H4 (cell line): ENCODE measurements at regions not wholly inside any gene's neighbourhood (a gene's known extent, or its start where the extent isn't known, plus 50 kb on each side); places are given as distances from the start of the nearest gene placed in this dataset.

Experiments used
- DNase-seq: peaks from one replicate; pipeline ENCODE4 v3.0.0-alpha.2; 2015; ENCODE audit warnings: low spot score

DNA sequence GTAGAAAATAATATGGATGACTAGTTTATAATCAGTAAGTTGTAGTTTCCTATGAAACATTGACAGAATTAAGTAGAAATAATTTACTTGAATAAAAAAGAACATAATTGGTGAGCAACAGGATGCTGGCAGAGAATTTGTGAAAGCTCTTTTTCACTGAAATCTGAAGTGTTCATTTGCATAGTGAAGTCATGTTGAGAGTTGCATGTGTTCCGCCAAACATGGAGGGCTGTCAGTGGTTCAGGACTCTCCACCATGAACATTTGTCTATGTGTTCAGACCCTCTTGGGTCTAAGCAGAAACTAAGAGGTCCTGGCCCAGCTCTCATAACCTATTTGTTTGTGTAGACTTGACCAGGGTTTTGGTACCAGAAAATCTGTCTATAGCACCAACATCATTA is 182.5 kb upstream of the LINC00305 start:
- no peak for DNase-seq

DNA sequence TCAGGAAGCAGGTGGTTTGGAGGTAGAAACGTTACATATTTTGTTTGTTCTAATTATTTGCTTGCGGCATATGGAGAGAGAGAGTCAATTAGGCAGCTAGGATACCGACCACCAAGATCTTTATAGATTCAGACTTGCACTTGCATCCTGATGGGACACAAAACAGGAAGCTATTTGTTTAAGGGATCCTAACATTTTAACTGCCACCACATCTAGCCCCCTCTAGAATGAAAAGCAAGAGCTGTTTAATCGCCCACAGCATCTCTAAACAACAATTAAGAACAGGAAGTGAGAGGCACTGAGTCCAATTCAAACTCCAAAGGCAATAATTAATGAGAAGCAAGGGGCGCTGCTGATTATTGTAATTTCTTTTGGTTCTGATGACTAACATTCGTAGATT is 182.0 kb upstream of the LINC00305 start:
- no peak for DNase-seq

DNA sequence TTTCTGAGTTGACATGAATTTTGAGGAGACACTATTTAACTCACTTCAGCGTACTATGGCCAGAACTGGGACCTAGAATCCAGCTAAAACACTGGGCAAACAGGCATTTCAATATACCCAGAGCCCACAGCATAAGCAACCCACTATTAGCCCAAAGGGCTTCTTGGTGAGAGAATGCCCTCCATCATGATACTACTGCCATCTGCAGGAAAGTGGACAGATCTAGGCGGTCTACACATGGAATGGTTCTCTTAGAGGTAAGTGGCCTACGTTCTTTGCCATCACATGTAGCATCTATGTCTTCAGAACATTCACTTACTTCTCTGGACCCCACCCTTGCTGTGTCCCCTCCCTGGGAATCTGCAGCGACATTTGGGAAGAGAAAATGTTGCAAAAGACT is 181.3 kb upstream of the LINC00305 start:
- no peak for DNase-seq

DNA sequence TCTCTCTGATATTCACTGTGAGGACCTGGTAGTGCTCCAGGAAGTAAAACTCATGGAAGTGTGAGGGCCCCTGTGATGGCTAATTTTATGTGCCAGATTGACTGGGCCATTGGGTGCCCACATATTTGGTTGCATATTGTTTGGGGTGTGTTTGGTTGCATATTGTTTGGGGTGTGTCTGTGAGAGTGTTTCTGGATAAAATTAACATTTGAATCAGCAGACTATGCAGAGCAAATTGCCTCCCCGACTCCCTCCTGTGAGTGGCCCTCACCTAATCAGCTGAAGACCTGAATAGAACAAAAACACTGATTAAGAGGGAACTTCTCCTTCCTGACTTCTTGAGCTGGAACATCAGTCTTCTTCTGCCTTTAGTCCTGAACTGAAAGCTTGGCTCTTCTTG is 173.3 kb upstream of the LINC00305 start:
- no peak for DNase-seq

DNA sequence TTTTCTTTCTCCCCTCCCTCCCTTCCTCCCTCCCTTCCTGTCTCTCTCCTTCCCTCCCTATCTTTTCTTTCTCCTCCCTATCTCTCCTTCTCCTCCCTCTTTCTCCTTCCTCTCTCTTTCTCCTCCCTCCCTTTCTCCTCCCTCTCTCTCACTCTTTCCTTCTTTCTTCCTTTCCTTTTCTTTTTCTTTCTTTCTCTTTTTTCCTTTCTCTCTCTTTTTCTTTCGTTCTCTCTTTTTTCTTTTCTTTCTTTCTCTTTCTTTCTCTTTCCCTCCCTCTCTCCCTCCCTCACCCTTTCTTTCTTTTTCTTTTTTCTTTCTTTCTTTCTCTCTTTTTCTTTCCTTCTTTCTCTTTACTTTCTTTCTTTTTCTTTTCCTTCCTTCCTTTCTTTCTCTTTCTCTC is 169.7 kb upstream of the LINC00305 start:
- no peak for DNase-seq

DNA sequence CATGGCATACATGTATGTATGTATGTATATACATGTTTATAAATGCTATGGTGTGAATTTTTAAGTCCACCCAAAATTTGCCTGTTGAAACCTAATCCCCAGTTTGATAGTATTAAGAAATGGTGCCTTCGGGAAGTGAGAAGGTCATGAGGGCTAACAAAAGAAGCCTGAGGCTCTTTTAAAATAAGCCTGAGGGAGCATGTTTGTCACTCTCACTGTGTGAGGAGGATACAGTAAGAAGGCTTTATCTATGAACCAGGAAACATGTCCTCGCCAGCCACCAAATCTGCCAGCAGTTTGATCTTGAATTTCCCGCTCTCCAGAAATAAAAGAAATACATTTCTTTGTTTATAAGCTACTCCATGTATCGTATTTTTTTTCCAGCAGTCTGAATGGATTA is 163.0 kb upstream of the LINC00305 start:
- no peak for DNase-seq

DNA sequence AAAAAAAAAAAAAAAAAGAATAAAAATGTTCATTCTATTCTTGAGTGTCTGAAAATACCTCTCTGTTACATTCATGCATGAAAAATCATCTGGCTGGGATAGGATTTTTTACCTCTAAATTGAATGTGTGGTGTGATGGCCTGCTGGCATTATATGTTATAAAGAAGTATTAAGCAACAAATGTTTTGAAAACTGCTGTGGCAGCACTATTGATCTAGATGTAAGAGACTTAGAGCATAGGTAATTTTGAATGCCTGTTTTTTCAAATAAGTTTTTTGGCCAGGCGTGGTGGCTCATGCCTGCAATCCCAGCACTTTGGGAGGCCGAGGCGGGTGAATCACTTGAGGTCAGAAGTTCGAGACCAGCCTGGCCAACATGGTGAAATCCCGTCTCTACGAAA is 147.0 kb upstream of the LINC00305 start:
- no peak for DNase-seq

DNA sequence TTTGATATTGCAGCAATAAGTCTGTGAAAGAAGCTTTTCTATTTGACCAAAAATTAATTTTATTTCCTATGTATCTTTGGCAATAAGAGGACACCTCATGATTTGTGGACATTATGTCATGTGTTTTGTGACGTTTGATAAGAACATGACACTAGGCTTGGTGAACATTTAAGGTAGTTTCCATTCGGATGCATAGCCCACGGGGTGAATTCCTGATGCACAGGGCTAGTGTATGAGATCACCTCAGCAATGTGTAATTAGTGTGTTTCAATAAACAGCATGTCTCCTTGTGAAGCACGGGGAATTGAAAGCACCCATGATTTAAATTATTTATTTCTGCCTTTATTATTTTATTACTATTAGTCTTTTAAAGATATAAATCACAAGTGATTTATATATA is 146.1 kb upstream of the LINC00305 start:
- no peak for DNase-seq

DNA sequence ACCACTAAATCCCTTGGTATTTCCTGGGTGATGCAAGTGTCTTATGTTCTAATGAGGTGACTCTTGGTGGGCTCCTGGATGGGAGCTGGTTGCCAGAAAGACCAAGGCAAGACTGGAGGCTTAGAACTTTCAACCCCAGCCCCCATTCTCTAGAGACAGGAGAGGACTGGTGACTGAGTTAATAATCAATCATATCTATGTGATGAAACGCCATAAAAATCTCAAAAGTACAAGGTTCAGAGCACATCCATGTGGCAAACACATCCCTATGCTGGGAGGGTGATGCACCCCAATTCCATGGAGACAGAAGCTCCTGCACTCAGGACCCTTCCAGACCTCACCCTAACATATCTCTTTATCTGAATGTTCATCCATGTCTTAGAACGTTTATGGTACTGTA is 139.5 kb upstream of the LINC00305 start:
- DNase-seq = no peak

DNA sequence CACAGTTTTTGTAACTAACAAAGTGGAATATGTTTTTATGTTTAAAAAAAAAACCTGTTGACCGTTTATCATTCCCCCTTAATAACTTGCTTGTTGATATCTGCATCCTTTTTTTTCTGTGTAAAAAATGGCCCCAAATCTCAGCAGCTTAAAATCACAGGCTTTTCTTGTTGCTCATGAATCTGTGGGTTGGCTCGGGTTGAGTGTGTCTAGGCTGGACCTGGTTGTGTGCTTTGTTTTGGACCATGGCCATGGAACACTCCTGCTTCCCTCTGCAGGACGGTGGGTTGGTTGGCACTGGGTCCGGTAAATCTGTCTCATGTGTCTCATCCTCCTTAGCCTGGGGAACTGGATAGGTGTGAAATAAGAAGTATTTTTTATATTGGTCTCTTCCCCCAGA is 139.0 kb upstream of the LINC00305 start:
- DNase-seq = no peak

DNA sequence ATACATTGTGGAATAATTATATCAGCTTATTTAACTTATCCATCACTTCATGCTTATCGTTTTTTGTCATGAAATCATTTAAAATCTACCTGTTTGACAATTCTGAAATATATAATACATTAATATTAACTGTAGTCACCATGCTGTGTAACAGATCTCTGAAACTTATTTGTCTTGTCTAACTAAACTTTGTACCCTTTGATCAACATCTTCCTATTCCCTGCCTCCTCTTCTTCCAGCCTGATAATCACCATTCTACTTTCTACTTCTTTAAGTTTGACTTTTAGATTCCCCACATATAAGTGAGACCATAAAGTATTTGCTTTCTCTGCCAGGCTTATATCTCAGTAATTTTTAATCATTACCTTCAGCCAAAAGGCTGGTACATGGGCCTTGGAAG is 134.2 kb upstream of the LINC00305 start:
- no peak for DNase-seq

DNA sequence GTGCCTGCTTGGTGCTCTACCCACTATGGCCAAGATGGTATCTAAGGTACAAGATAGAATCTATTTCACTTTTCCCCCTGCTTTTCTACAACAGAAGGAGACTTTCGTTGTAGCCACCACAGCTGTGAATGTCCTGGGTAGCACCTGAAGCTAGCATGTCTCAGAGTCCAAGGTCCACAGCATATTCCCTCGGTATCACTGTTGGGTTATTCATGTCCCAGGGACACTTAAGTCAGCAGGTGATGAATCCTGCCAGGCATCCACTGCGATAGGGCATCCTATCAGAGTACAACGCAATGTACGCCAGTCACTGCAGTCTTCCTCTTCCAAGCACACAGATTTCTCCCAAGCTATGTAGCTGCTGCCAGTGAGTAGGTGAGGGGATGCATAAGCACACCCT is 129.1 kb upstream of the LINC00305 start:
- DNase-seq = no peak

DNA sequence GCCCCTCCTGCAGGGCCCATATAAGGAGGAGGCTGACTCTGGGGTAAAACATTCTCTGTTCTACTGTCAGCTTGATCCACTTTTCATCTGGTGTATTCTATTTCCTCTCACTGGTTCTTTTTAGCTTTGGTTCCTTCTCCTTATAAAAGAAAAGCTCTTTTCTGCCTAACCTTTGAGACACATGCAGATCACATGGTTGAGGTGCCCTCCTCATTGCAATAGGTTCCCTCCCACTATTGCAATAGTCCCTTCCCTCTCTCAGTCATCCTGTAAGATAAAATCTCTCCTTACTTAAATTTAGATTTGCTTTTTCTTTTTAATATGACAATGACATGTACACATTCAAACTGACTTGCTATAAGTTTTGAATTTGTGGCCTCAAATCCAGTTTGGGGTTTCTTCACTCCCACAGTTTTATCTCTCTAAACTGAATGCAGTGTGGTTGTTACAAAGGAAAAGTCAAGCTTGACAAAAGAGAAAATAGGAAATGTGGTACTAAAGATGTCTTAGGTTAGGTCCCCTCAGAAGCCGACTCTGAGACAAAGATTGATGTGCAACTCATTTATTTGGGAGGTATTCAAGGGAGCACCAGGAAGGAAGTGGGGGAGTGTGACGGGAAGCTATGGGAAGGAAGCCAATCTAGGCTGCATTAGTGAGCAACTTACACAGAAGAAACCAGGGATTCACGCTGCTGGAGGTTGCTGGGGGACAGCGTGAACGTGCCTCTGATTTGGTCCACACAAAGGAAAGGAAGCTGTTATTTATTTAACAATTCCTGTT is 127.6 kb upstream of the LINC00305 start:
- no peak for DNase-seq

DNA sequence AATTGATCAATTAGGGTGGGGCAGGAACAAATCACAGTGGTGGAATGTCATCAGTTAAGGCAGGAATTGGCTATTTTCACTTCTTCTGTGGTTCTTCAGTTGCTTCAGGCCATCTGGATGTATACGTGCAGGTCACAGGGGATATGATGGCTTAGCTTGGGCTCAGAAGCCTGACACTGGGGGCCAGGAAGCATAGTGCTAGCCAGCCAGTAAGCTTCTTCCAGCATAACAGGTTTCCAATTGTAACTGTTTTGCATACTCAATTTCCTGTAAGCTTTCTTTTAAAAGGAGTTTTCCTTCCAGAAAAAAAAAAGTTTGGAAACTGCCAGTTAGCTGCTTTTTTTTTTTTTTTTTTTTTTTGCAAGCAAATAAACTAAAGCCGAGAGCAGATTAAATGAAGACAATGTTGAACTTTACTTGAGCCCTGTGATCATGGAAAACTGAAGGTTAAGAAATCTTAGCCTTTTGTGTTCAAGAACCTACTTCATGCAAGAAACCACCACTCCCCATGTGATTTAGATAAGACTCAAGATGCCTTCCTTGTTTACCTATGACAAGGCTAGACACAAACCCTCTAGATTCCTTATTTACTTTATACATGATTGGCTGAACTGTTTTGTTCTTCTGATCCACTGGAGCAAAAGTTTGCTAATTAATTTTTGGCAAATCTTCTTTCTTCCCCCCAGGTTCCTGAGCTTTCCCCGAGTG is 126.9 kb upstream of the LINC00305 start:
- DNase-seq = no peak

DNA sequence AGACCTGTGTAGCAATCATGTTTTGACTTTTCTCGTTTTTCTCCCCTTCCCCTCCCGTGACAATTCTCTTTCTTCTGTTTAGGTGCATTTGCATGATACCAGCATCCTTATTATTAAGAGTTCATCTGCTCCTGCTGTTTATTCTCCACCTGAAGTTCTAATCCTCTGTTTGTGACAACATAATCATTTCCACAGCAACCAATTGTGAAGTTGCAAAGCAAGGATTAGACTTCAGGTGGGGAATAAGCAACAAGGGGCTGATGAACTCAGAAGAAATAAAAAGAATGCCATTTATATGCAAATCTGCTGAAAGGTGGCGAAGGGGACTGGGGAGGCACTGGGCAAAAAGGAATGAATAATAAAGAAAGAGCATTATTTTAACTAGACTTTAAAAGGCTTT is 124.8 kb upstream of the LINC00305 start:
- DNase-seq = no peak

DNA sequence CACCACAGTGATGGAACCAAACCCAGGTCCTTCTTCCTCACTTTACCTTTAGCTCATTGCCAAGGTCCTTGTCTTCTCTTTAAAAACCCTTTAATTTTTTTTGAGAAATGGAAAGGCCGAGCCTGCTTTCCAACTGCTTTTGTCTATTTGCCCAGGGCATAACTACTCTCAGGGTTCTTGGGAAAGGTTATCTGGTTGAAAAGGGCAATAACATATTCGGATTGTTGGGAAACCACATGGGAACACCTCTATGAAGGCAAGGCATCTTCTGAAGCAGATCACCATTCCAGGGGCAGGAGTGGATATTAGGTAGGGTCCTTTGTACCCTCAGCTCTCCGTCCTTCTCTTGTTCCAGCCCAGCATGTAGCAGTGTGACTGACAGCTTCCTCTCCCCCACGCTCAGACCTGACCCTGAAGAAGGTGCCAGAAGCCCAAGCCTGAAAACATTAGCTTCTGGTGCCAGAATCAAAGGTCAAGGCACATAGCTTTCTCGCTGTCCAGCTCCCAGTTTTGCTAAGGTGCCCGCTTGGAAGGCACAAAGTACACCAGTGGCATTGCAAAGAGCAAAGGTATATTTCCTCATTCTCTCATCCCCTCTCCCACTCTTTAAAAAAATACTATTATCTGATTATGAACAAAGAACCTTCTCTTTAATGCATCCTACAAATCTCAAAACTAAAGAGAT is 123.2 kb upstream of the LINC00305 start:
- DNase-seq = no peak

DNA sequence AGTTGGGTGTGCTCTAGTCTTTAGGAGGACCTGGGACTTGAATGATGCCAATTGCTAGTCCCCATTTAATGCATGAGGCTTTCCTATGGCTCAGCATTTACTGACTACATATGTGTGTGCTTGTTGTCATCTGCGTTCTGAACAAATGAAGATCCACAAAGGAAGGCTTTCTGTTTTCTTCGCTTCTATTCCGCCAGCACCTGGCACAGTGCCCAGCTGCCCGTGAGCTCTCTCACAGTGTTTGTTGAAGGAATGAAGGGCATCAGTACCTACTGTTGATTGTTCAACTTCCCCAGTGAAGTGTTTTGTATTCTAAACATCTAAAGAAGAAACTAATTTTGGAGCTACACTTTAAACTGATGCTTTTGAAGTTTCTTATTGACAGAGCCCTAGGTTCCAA is 122.4 kb upstream of the LINC00305 start:
- no peak for DNase-seq

DNA sequence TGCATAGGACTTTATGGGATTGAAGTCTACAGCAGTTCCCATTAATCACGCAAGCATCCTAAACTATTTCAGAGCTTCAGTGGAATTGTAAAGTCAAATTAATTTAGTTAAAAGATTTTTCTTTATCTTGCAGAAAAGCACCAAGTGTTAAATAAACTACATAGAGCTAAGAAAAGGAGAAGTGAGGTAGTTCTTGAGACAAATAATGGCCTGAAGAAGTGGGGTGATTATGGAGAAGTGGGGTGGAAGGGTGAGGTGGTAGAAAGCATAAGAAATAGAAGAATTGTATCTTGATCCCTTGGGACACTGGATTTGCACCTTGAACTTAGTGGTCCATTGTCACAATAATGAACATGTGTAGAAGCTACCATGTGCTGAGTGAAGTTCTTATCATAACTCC is 121.7 kb upstream of the LINC00305 start:
- DNase-seq = no peak

DNA sequence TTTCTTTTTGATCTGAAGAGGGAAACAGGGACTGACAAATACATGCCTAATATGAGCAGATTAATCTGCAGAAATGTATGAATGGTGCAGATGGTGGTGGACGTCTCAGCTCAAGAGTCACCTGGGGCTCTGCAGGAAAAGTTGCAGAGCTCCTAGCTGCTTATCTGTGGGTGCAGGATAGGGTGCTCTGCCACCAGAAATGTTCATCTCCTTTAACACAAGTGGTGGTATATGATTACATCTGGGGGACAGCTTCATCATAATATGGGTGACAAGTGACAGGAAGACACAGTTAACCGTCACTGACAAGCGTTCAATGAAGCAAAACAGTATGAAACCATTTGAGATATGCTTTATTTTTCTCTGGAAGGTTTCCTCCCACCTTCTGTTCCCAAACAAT is 121.2 kb upstream of the LINC00305 start:
- DNase-seq = no peak

DNA sequence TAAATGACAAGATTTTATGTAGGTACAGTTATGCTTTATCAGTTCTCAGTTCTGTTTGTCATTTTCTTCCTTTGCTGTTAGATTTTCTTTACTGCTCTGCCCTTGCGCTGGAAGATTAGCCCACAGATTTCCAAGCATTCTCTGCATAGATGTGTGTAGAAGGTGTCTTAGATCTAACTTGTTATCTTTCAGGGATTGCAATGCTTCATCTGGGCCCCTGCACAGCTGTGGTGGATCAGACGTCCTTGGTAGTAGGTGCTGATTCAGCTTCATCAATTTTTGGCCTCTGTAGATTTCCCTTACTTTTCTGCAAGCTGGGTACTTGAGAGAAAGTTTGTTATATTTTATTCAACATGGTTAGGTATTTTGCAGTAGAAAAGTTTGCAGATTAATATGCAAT is 115.3 kb upstream of the LINC00305 start:
- no peak for DNase-seq

DNA sequence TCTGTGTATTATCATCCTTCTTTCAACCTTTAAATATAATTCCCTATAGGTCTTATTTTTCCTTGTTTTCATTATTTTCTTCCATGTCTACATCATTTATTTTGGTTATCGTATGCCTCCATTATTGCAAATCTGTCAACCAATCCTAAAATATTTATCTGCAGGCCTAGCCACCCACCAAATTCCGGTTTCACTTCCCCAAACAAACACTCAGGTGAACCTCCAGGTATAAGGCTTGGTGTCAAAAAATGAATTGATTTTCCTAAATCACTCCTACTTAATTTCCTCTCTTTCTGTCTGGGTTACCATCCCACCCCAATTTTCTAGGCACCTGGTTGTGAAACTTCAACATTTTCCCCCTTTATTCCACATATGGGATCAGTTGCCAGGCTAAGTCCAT is 111.9 kb upstream of the LINC00305 start:
- no peak for DNase-seq

DNA sequence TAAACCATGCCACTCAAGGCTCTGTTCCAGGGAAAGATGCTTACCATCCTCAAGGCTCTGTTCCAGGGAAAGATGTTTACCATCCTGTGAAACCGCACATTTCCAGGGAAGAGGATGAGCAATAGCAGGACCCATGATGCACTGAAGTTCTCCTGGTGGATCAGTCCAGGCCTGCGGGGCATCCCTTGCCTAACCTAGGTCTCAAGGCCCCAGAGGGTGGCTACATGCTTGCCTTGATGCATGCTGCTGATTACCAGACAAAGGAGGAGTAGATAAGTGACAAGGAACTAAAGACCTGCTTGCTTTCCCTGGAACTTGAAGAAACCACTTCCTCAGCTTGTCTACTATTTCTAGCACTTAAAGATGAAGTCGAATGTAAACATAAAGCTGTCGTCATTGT is 111.0 kb upstream of the LINC00305 start:
- DNase-seq = no peak

DNA sequence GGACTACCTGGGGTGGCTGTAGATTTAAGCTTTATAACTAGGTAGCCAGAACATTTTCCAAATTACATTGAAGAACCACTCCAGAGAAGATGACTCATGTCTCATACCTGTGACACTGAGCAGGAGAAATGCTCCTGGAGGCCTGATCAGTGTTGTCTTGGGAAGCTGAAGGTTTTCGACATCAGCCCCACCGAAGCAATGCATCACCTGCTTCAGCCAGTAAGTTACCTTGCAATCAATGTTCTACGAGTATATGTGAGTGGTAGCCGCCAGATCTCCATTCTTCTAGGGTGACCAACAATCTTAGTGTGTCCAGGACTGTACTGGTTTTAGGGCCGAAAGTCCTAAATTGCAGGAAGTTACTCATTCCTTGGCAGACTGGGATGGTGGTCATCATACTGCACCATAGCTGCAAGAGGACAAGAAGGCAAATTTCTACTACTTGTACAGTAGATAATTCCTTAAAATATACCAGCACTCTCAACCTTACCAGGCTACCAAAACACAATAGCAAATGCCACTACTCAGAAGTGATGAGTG is 109.3 kb upstream of the LINC00305 start:
- no peak for DNase-seq
